ENCODE measurements at regions not wholly inside any gene's neighbourhood (a gene's known extent, or its start where the extent isn't known, plus 50 kb on each side); places are given as distances from the start of the nearest gene placed in this dataset.

GRCh38 chr9:31166516-31166915 lies 1217.9 kb upstream of the ACO1 start:
- TF ChIP-seq ASH2L (IDR thresholded peaks at IDR 0.05; ENCODE audit: low read length) = no peak
- TF ChIP-seq, protein P1, sequence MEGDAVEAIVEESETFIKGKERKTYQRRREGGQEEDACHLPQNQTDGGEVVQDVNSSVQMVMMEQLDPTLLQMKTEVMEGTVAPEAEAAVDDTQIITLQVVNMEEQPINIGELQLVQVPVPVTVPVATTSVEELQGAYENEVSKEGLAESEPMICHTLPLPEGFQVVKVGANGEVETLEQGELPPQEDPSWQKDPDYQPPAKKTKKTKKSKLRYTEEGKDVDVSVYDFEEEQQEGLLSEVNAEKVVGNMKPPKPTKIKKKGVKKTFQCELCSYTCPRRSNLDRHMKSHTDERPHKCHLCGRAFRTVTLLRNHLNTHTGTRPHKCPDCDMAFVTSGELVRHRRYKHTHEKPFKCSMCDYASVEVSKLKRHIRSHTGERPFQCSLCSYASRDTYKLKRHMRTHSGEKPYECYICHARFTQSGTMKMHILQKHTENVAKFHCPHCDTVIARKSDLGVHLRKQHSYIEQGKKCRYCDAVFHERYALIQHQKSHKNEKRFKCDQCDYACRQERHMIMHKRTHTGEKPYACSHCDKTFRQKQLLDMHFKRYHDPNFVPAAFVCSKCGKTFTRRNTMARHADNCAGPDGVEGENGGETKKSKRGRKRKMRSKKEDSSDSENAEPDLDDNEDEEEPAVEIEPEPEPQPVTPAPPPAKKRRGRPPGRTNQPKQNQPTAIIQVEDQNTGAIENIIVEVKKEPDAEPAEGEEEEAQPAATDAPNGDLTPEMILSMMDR (IDR thresholded peaks at IDR 0.05; ENCODE audit: control extremely low read depth in 1 of 3, insufficient read depth in 1 of 3, low read depth in 1 of 3, low read length in 3 of 3) = no peak
- TF ChIP-seq EP300 (IDR thresholded peaks at IDR 0.05; ENCODE audit: borderline replicate concordance in 1 of 2, low read depth in 2 of 2, low read length in 2 of 2) = no peak
- no peak for TF ChIP-seq ZNF274 (IDR thresholded peaks at IDR 0.05; ENCODE audit: borderline replicate concordance, extremely low read depth, low read length)
- no peak for TF ChIP-seq PHF8 (conservative IDR thresholded peaks at IDR 0.05; ENCODE audit: low read depth, low read length)
- TF ChIP-seq YY1 (IDR thresholded peaks at IDR 0.05; ENCODE audit: low read depth, low read length) = no peak
- TF ChIP-seq EZH2 (IDR thresholded peaks at IDR 0.05; ENCODE audit: low read depth, low read length, severe bottlenecking) = no peak
- TF ChIP-seq POLR2AphosphoS5 (IDR thresholded peaks at IDR 0.05; ENCODE audit: low read depth, low read length) = no peak
- no peak for TF ChIP-seq GABPA (IDR thresholded peaks at IDR 0.05; ENCODE audit: borderline replicate concordance, insufficient read depth, low read length)
- TF ChIP-seq CHD1 (IDR thresholded peaks at IDR 0.05; ENCODE audit: low read depth, low read length) = no peak
- no peak for TF ChIP-seq POLR2A (IDR thresholded peaks at IDR 0.05; ENCODE audit: control extremely low read depth in 1 of 2, low read depth in 2 of 2, low read length in 2 of 2)
